GM18517 (cell line): ENCODE measurements at regions not wholly inside any gene's neighbourhood (a gene's known extent, or its start where the extent isn't known, plus 50 kb on each side); places are given as distances from the start of the nearest gene placed in this dataset.

ENCODE experiments used
- ATAC-seq: cut with Tn5 transposase; IDR thresholded peaks from one replicate; pipeline ENCODE4 v1.9.1; 2021; ENCODE audit warnings: mild to moderate bottlenecking, moderate library complexity; ENCODE audit not compliant: unreplicated experiment

GRCh38 chr18:73485166-73485565 is 617.4 kb upstream of the NETO1 start:
- ATAC-seq = no peak

- no peak for ATAC-seq
Observed at GRCh38 chr18:73482901-73483300, 615.1 kb upstream of the NETO1 start.

- no peak for ATAC-seq
Observed at GRCh38 chr18:73479477-73479876, 611.7 kb upstream of the NETO1 start.

- no peak for ATAC-seq
Observed at GRCh38 chr18:73478191-73478590, 610.4 kb upstream of the NETO1 start.

- ATAC-seq = no peak
Observed at GRCh38 chr18:73476031-73476430, 608.2 kb upstream of the NETO1 start.

- ATAC-seq = no peak
Observed at GRCh38 chr18:73462092-73462491, 594.3 kb upstream of the NETO1 start.

- ATAC-seq = no peak
Observed at GRCh38 chr18:73461780-73462059, 593.9 kb upstream of the NETO1 start.

- ATAC-seq = no peak
Observed at GRCh38 chr18:73461038-73461779, 593.4 kb upstream of the NETO1 start.

- no peak for ATAC-seq
Observed at GRCh38 chr18:73458186-73458964, 590.6 kb upstream of the NETO1 start.

GRCh38 chr18:73456643-73457042 is 588.9 kb upstream of the NETO1 start:
- no peak for ATAC-seq

- no peak for ATAC-seq
Observed at GRCh38 chr18:73452866-73453265, 585.1 kb upstream of the NETO1 start.

- no peak for ATAC-seq
Observed at GRCh38 chr18:73446502-73446901, 578.7 kb upstream of the NETO1 start.

GRCh38 chr18:73431620-73432019 is 563.8 kb upstream of the NETO1 start:
- ATAC-seq = no peak

GRCh38 chr18:73421010-73421409 is 553.2 kb upstream of the NETO1 start:
- ATAC-seq = no peak

- ATAC-seq = no peak
Observed at GRCh38 chr18:73419531-73419930, 551.7 kb upstream of the NETO1 start.

GRCh38 chr18:73414598-73414997 is 546.8 kb upstream of the NETO1 start:
- no peak for ATAC-seq

GRCh38 chr18:73414069-73414468 is 546.3 kb upstream of the NETO1 start:
- ATAC-seq = no peak

- no peak for ATAC-seq
Observed at GRCh38 chr18:73409242-73409641, 541.5 kb upstream of the NETO1 start.

- ATAC-seq = no peak
Observed at GRCh38 chr18:73408469-73408868, 540.7 kb upstream of the NETO1 start.

- no peak for ATAC-seq
Observed at GRCh38 chr18:73407506-73407905, 539.7 kb upstream of the NETO1 start.

- ATAC-seq = no peak
Observed at GRCh38 chr18:73384246-73384645, 516.5 kb upstream of the NETO1 start.

GRCh38 chr18:73381699-73382036 is 513.9 kb upstream of the NETO1 start:
- no peak for ATAC-seq
